AG09309 (cell line): ENCODE measurements at regions not wholly inside any gene's neighbourhood (a gene's known extent, or its start where the extent isn't known, plus 50 kb on each side); places are given as distances from the start of the nearest gene placed in this dataset.
A peak's percentile ranks its signal among the peaks of the same experiment; 100 is the strongest.

Experiments used
- DNase-seq: peaks from one replicate; pipeline ENCODE4 v3.0.0-alpha.2; 2010; ENCODE audit warnings: low read depth
- H3K4me3 ChIP-seq: 2 replicates; pipeline ENCODE4 v1.5.1; 2011; ENCODE audit warnings: mild to moderate bottlenecking, low read depth, low read length, moderate library complexity; ENCODE audit not compliant: control insufficient read depth
- CTCF ChIP-seq: IDR thresholded peaks from 2 replicates; pipeline ENCODE4 v1.5.1; 2011; ENCODE audit warnings: mild to moderate bottlenecking, low read depth, low read length, inconsistent platforms; ENCODE audit not compliant: insufficient read depth, control insufficient read depth; ENCODE audit errors: missing control alignments

- DNase-seq, result no peak
- no peak for TF ChIP-seq CTCF
- H3K4me3 ChIP-seq, result no peak overlapping the region
Measured at GRCh38 chr7:131183611-131184119, 144.0 kb upstream of the MKLN1 start.

- DNase-seq, result no peak
- no peak for TF ChIP-seq CTCF
- H3K4me3 ChIP-seq, result no peak overlapping the region
Measured at GRCh38 chr7:131186816-131187215, 140.9 kb upstream of the MKLN1 start.

GRCh38 chr7:131188367-131189339 lies 139.0 kb upstream of the MKLN1 start:
- no peak for TF ChIP-seq CTCF
- no peak overlapping the region for H3K4me3 ChIP-seq
- peak; percentile 98 for DNase-seq

GRCh38 chr7:131189488-131189887 lies 138.2 kb upstream of the MKLN1 start:
- TF ChIP-seq CTCF, result no peak

GRCh38 chr7:131190146-131190545 lies 137.5 kb upstream of the MKLN1 start:
- H3K4me3 ChIP-seq, result no peak overlapping the region
- no peak for DNase-seq

More at GRCh38 chr7:131189488-131189887, 138.2 kb upstream of the MKLN1 start:
- no peak for DNase-seq
- no peak overlapping the region for H3K4me3 ChIP-seq

GRCh38 chr7:131190581-131190980 lies 137.1 kb upstream of the MKLN1 start:
- TF ChIP-seq CTCF, result no peak
- no peak overlapping the region for H3K4me3 ChIP-seq
- DNase-seq, result no peak

More at GRCh38 chr7:131190146-131190545, 137.5 kb upstream of the MKLN1 start:
- no peak for TF ChIP-seq CTCF
